ENCODE measurements at regions not wholly inside any gene's neighbourhood (a gene's known extent, or its start where the extent isn't known, plus 50 kb on each side); places are given as distances from the start of the nearest gene placed in this dataset.

GRCh38 chr16:61371388-61371787, 664.9 kb downstream of the CDH8 start:
- Histone ChIP-seq H3K9me2 (ENCODE audit: insufficient read depth) (no peaks in the 10 kb centered on the region), H3K36me3 (ENCODE audit: low read depth) (no peaks in the 10 kb centered on the region), H3K9ac (no peak overlapping the region), H3F3A (ENCODE audit: insufficient read depth) (no peaks in the 10 kb centered on the region), H3K79me2 (ENCODE audit: insufficient read depth) (no peaks in the 10 kb centered on the region), H3K27ac (no peak overlapping the region), H3K9me3 (ENCODE audit: low read depth) (no peaks in the 10 kb centered on the region), H3K4me2 (ENCODE audit: unreplicated experiment) (no peak overlapping the region), H3K4me3 (no peak overlapping the region), H2AFZ (no peak overlapping the region), H3K27me3 (replicated peaks; ENCODE audit: insufficient read depth) (no peaks in the 10 kb centered on the region), H3K4me1 (ENCODE audit: insufficient read depth) (no peaks in the 10 kb centered on the region), H4K20me1 (ENCODE audit: insufficient read depth) (no peaks in the 10 kb centered on the region)
- in situ Hi-C loops (cut with MboI): no loop called here
- WGBS, 2 experiments (ENCODE audit: low coverage in 1 of 2, low lambda C conversion rate in 2 of 2, missing lambda C conversion rate in 2 of 2): 12 to 17% methylated on average over 2 of the region's 2 CpGs
- no peak for DNase-seq
- TF ChIP-seq EZH2phosphoT487 (IDR thresholded peaks at IDR 0.05; ENCODE audit: insufficient read depth, low read depth) (no peak), EZH2 (IDR thresholded peaks at IDR 0.05; ENCODE audit: insufficient read depth, poor library complexity, severe bottlenecking) (no peak)

- no peaks in the 10 kb centered on the region for H3K4me1 ChIP-seq (ENCODE audit: insufficient read depth)
- no peak for TF ChIP-seq EZH2phosphoT487 (IDR thresholded peaks at IDR 0.05; ENCODE audit: insufficient read depth, low read depth)
- TF ChIP-seq EZH2 (IDR thresholded peaks at IDR 0.05; ENCODE audit: insufficient read depth, poor library complexity, severe bottlenecking): no peak
- H4K20me1 ChIP-seq (ENCODE audit: insufficient read depth): no peaks in the 10 kb centered on the region
- 29 to 36% methylated on average over 2 of the region's 2 CpGs for WGBS, 2 experiments (ENCODE audit: low coverage in 1 of 2, low lambda C conversion rate in 2 of 2, missing lambda C conversion rate in 2 of 2)
- H3K9me3 ChIP-seq (ENCODE audit: low read depth): no peaks in the 10 kb centered on the region
- no peak overlapping the region for H3K4me2 ChIP-seq (ENCODE audit: unreplicated experiment)
- no peak overlapping the region for H3K27ac ChIP-seq
- H3F3A ChIP-seq (ENCODE audit: insufficient read depth): no peaks in the 10 kb centered on the region
- H2AFZ ChIP-seq: no peak overlapping the region
- no peak overlapping the region for H3K9ac ChIP-seq
- H3K27me3 ChIP-seq (replicated peaks; ENCODE audit: insufficient read depth): no peaks in the 10 kb centered on the region
- DNase-seq: no peak
- H3K36me3 ChIP-seq (ENCODE audit: low read depth): no peaks in the 10 kb centered on the region
- H3K9me2 ChIP-seq (ENCODE audit: insufficient read depth): no peaks in the 10 kb centered on the region
- in situ Hi-C loops (cut with MboI): no loop called here
- no peak overlapping the region for H3K4me3 ChIP-seq
- no peaks in the 10 kb centered on the region for H3K79me2 ChIP-seq (ENCODE audit: insufficient read depth)
Measured at GRCh38 chr16:61370564-61370963, 665.7 kb downstream of the CDH8 start.

GRCh38 chr16:61366006-61366405, 670.2 kb downstream of the CDH8 start:
- Histone ChIP-seq H3K4me1 (ENCODE audit: insufficient read depth) (no peaks in the 10 kb centered on the region), H3K27me3 (replicated peaks; ENCODE audit: insufficient read depth) (no peaks in the 10 kb centered on the region), H3K9me3 (ENCODE audit: low read depth) (no peaks in the 10 kb centered on the region), H3K79me2 (ENCODE audit: insufficient read depth) (no peaks in the 10 kb centered on the region), H3F3A (ENCODE audit: insufficient read depth) (no peaks in the 10 kb centered on the region), H3K36me3 (ENCODE audit: low read depth) (no peaks in the 10 kb centered on the region), H3K4me3 (no peak overlapping the region), H3K27ac (no peak overlapping the region), H3K9me2 (ENCODE audit: insufficient read depth) (no peaks in the 10 kb centered on the region), H2AFZ (no peak overlapping the region), H3K4me2 (ENCODE audit: unreplicated experiment) (no peak overlapping the region), H3K9ac (no peak overlapping the region), H4K20me1 (ENCODE audit: insufficient read depth) (no peaks in the 10 kb centered on the region)
- in situ Hi-C loops (cut with MboI): no loop called here
- WGBS, 2 experiments (ENCODE audit: low coverage in 1 of 2, low lambda C conversion rate in 2 of 2, missing lambda C conversion rate in 2 of 2): 16 to 17% methylated on average over 2 of the region's 2 CpGs
- no peak for DNase-seq
- no peak for TF ChIP-seq EZH2 (IDR thresholded peaks at IDR 0.05; ENCODE audit: insufficient read depth, poor library complexity, severe bottlenecking)
- no peak for TF ChIP-seq EZH2phosphoT487 (IDR thresholded peaks at IDR 0.05; ENCODE audit: insufficient read depth, low read depth)

GRCh38 chr16:61364990-61365389, 671.2 kb downstream of the CDH8 start:
- Histone ChIP-seq H3K27me3 (replicated peaks; ENCODE audit: insufficient read depth) (no peaks in the 10 kb centered on the region), H3F3A (ENCODE audit: insufficient read depth) (no peaks in the 10 kb centered on the region), H2AFZ (no peak overlapping the region), H3K36me3 (ENCODE audit: low read depth) (no peaks in the 10 kb centered on the region), H3K9me3 (ENCODE audit: low read depth) (no peaks in the 10 kb centered on the region), H3K27ac (no peak overlapping the region), H4K20me1 (ENCODE audit: insufficient read depth) (no peaks in the 10 kb centered on the region), H3K79me2 (ENCODE audit: insufficient read depth) (no peaks in the 10 kb centered on the region), H3K9me2 (ENCODE audit: insufficient read depth) (no peaks in the 10 kb centered on the region), H3K4me3 (no peak overlapping the region), H3K4me2 (ENCODE audit: unreplicated experiment) (no peak overlapping the region), H3K9ac (no peak overlapping the region), H3K4me1 (ENCODE audit: insufficient read depth) (no peaks in the 10 kb centered on the region)
- in situ Hi-C loops (cut with MboI): no loop called here
- TF ChIP-seq EZH2 (IDR thresholded peaks at IDR 0.05; ENCODE audit: insufficient read depth, poor library complexity, severe bottlenecking) (no peak), EZH2phosphoT487 (IDR thresholded peaks at IDR 0.05; ENCODE audit: insufficient read depth, low read depth) (no peak)
- no peak for DNase-seq
- 3 to 14% methylated on average over 3 of the region's 3 CpGs for WGBS, 2 experiments (ENCODE audit: low coverage in 1 of 2, low lambda C conversion rate in 2 of 2, missing lambda C conversion rate in 2 of 2)

- in situ Hi-C loops (cut with MboI): no loop called here
Measured at GRCh38 chr16:61362585-61362984, 673.7 kb downstream of the CDH8 start.

More at GRCh38 chr16:61362585-61362984, 673.7 kb downstream of the CDH8 start:
- no peak overlapping the region for H3K4me2 ChIP-seq (ENCODE audit: unreplicated experiment)
- H3K79me2 ChIP-seq (ENCODE audit: insufficient read depth): no peaks in the 10 kb centered on the region
- H3K36me3 ChIP-seq (ENCODE audit: low read depth): no peaks in the 10 kb centered on the region
- H3K4me3 ChIP-seq: no peak overlapping the region
- no peak for TF ChIP-seq EZH2 (IDR thresholded peaks at IDR 0.05; ENCODE audit: insufficient read depth, poor library complexity, severe bottlenecking)
- TF ChIP-seq EZH2phosphoT487 (IDR thresholded peaks at IDR 0.05; ENCODE audit: insufficient read depth, low read depth): no peak
- H2AFZ ChIP-seq: no peak overlapping the region
- no peaks in the 10 kb centered on the region for H3K9me2 ChIP-seq (ENCODE audit: insufficient read depth)
- no peaks in the 10 kb centered on the region for H3F3A ChIP-seq (ENCODE audit: insufficient read depth)
- no peak overlapping the region for H3K27ac ChIP-seq
- no peaks in the 10 kb centered on the region for H3K4me1 ChIP-seq (ENCODE audit: insufficient read depth)
- 44 to 48% methylated on average over 4 of the region's 4 CpGs for WGBS, 2 experiments (ENCODE audit: low coverage in 1 of 2, low lambda C conversion rate in 2 of 2, missing lambda C conversion rate in 2 of 2)
- H3K27me3 ChIP-seq (replicated peaks; ENCODE audit: insufficient read depth): no peaks in the 10 kb centered on the region
- H3K9ac ChIP-seq: no peak overlapping the region
- no peaks in the 10 kb centered on the region for H4K20me1 ChIP-seq (ENCODE audit: insufficient read depth)
- H3K9me3 ChIP-seq (ENCODE audit: low read depth): no peaks in the 10 kb centered on the region
- DNase-seq: no peak
